DND-41 (cell line): ENCODE measurements at regions not wholly inside any gene's neighbourhood (a gene's known extent, or its start where the extent isn't known, plus 50 kb on each side); places are given as distances from the start of the nearest gene placed in this dataset.

ENCODE experiments used
- ATAC-seq: fragments of 200-7000 bp; cut with Tn5 transposase; 3 replicates; pipeline ENCODE4 v1.9.1; 2021; ENCODE audit warnings: low read depth; ENCODE audit not compliant: insufficient read depth
- DNase-seq: peaks from one replicate; pipeline ENCODE4 v3.0.0-alpha.2; 2020
- H2AFZ ChIP-seq: 2 replicates; pipeline ENCODE4 v1.6.0; 2012; ENCODE audit warnings: low read depth, low read length
- H3K27ac ChIP-seq: 2 replicates; pipeline ENCODE4 v1.5.1; 2012; ENCODE audit warnings: low read length, inconsistent platforms
- H3K27me3 ChIP-seq: fragments of 200-600 bp; sonication (generic); 2 replicates; pipeline ENCODE4 v1.6.0; 2012; ENCODE audit warnings: low read length, mild to moderate bottlenecking, inconsistent platforms; ENCODE audit not compliant: insufficient read depth, poor library complexity
- H3K36me3 ChIP-seq: 2 replicates; pipeline ENCODE4 v1.5.1; 2012; ENCODE audit warnings: low read length, inconsistent platforms; ENCODE audit not compliant: insufficient read depth
- H3K4me1 ChIP-seq: 2 replicates; pipeline ENCODE4 v1.5.1; 2012; ENCODE audit warnings: mild to moderate bottlenecking, low read length; ENCODE audit not compliant: insufficient read depth
- H3K4me2 ChIP-seq: 2 replicates; pipeline ENCODE4 v1.6.0; 2012; ENCODE audit warnings: mild to moderate bottlenecking, moderate library complexity, low read length, inconsistent platforms; ENCODE audit not compliant: insufficient read depth
- H3K4me3 ChIP-seq, 2 experiments: fragments of 200-600 bp in 1 of 2; shearing (Covaris generic) in 1 of 2; 2 replicates each; pipeline ENCODE4 v1.5.1; 2012 to 2016; ENCODE audit warnings: inconsistent platforms in 2 of 2, low read length in 2 of 2, mild to moderate bottlenecking in 2 of 2, low read depth in 1 of 2, moderate library complexity in 1 of 2
- H3K79me2 ChIP-seq: 2 replicates; pipeline ENCODE4 v1.6.0; 2012; ENCODE audit warnings: low read length, inconsistent platforms; ENCODE audit not compliant: insufficient read depth
- H3K9ac ChIP-seq: 2 replicates; pipeline ENCODE4 v1.6.0; 2012; ENCODE audit warnings: low read depth, mild to moderate bottlenecking, inconsistent platforms, low read length, moderate library complexity
- H3K9me3 ChIP-seq: 2 replicates; pipeline ENCODE4 v1.5.1; 2012; ENCODE audit warnings: low read length, moderate library complexity, mild to moderate bottlenecking, inconsistent platforms; ENCODE audit not compliant: insufficient read depth, severe bottlenecking
- H4K20me1 ChIP-seq: 2 replicates; pipeline ENCODE4 v1.6.0; 2012; ENCODE audit warnings: low read length; ENCODE audit not compliant: insufficient read depth
- EZH2 ChIP-seq: IDR thresholded peaks from 3 replicates; pipeline ENCODE4 v1.6.1; 2012; ENCODE audit warnings: borderline replicate concordance, low read depth, mild to moderate bottlenecking, moderate library complexity, low read length, inconsistent platforms; ENCODE audit not compliant: severe bottlenecking
- TF ChIP-seq, protein P1 (sequence below): IDR thresholded peaks from 2 replicates; pipeline ENCODE4 v1.5.1; 2012; ENCODE audit warnings: borderline replicate concordance, low read length, moderate library complexity, mild to moderate bottlenecking; ENCODE audit not compliant: poor library complexity, severe bottlenecking; ENCODE audit errors: extremely low read depth

DNA sequence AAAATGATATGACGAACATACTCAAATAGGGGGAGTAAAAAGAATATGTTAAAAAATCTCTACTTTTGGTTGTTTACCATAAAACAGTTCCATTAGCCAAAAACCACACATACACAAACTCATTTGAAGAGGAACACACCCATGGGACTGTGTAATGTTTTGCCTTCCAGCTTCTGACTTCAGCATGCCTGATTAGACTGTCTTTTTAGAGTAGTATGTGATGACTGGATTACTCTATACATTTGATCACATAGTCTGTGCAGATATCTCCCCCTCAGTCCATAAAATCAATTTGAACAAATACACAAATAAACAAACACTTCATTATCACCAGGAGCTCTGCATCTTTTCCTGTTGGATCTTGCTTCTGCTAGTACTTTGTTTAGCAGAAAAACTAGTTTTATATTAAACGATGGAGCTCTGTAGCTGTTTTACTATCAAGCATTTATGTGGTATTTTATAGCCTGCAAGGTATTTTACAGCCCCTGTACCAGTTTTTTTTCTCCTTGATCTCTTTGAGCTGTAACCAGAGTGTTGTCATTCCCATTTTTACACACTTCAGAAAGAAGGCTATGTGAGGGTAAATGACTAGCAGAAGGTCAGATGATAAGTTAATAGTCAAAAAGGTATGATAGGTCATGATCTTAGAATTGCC, 866.5 kb upstream of the MAP3K7 start:
- Histone ChIP-seq H4K20me1 (no peaks in the 10 kb centered on the region), H3K79me2 (no peaks in the 10 kb centered on the region), H3K27ac (no peak overlapping the region), H3K4me3 (no peak overlapping the region), H2AFZ (no peak overlapping the region), H3K27me3 (no peaks in the 10 kb centered on the region), H3K4me2 (no peak overlapping the region), H3K36me3 (no peaks in the 10 kb centered on the region), H3K9ac (no peak overlapping the region), H3K9me3 (no peaks in the 10 kb centered on the region), H3K4me1 (no peaks in the 10 kb centered on the region)
- no peak for DNase-seq
- TF ChIP-seq EZH2 = no peak
- TF ChIP-seq, protein P1, sequence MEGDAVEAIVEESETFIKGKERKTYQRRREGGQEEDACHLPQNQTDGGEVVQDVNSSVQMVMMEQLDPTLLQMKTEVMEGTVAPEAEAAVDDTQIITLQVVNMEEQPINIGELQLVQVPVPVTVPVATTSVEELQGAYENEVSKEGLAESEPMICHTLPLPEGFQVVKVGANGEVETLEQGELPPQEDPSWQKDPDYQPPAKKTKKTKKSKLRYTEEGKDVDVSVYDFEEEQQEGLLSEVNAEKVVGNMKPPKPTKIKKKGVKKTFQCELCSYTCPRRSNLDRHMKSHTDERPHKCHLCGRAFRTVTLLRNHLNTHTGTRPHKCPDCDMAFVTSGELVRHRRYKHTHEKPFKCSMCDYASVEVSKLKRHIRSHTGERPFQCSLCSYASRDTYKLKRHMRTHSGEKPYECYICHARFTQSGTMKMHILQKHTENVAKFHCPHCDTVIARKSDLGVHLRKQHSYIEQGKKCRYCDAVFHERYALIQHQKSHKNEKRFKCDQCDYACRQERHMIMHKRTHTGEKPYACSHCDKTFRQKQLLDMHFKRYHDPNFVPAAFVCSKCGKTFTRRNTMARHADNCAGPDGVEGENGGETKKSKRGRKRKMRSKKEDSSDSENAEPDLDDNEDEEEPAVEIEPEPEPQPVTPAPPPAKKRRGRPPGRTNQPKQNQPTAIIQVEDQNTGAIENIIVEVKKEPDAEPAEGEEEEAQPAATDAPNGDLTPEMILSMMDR = no peak
- ATAC-seq = no peak

DNA sequence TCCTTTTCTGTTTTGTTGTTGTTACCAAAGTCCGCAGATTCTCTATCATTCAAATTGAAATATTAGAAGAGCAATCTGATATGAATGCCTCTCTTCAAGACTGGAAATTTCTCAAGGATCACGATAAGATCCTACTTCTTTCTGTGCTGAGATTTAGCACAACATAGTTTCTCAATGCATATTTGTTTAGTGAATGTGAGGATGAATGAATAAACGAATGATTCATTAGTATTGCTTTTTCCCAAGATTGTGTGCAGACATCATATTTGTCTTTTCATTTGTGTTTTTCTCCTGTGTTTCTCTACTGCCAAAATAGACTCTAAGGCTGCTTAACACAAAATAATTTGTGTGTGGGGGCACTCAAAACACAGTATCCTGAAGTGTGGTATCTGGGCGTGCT, 862.7 kb upstream of the MAP3K7 start:
- Histone ChIP-seq H3K27ac (no peak overlapping the region), H3K9me3 (no peaks in the 10 kb centered on the region), H3K36me3 (no peaks in the 10 kb centered on the region), H3K9ac (no peak overlapping the region), H3K4me3 (no peak overlapping the region), H3K27me3 (no peaks in the 10 kb centered on the region), H2AFZ (no peak overlapping the region), H3K4me2 (no peak overlapping the region), H4K20me1 (no peaks in the 10 kb centered on the region), H3K79me2 (no peaks in the 10 kb centered on the region), H3K4me1 (no peaks in the 10 kb centered on the region)
- DNase-seq (no peak), ATAC-seq (no peak)
- TF ChIP-seq EZH2 = no peak
- TF ChIP-seq, protein P1 = no peak

DNA sequence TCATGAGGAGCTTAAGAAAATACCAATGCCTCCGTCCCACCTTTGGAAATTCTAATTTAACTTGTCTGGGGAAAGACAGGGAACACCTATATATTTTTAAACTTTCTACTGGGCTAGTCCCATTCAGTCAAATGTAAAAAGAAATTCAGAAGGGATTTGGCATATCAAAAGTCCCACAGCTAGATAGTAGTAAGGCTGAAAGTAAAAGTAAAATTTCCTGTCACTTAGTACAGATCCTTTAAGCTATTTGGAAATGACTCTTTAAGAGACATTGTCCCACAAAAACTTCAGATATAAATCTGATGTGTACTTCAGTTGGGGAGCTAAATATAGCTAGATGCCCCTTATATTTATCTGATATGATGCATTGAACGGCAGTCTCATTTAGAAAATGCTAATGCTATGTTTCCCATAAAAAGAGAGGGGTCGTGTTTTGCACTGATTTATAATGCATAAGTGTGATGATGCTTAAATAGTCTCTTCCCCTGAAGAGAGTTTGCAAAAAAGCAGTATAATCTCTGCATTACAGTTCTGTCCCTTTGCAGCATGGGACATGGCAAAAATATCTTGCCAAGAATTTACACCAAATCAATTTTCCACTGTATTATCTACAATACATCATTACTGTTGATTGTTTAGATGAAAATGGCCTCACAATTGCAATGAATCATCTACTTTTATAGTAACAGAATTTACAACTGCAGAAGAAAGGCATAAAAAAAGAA, 860.8 kb upstream of the MAP3K7 start:
- Histone ChIP-seq H3K4me1 (no peaks in the 10 kb centered on the region), H3K36me3 (no peaks in the 10 kb centered on the region), H3K9me3 (no peaks in the 10 kb centered on the region), H3K9ac (no peak overlapping the region), H3K27me3 (no peaks in the 10 kb centered on the region), H3K4me3 (no peak overlapping the region), H3K27ac (no peak overlapping the region), H3K4me2 (no peak overlapping the region), H4K20me1 (no peaks in the 10 kb centered on the region), H2AFZ (no peak overlapping the region), H3K79me2 (no peaks in the 10 kb centered on the region)
- no peak for DNase-seq
- no peak for TF ChIP-seq EZH2
- TF ChIP-seq, protein P1 = no peak
- no peak for ATAC-seq
